DND-41 (cell line): ENCODE measurements at regions not wholly inside any gene's neighbourhood (a gene's known extent, or its start where the extent isn't known, plus 50 kb on each side); places are given as distances from the start of the nearest gene placed in this dataset.

ENCODE experiments used
- EZH2 ChIP-seq: IDR thresholded peaks from 3 replicates; pipeline ENCODE4 v1.6.1; 2012; ENCODE audit warnings: borderline replicate concordance, low read depth, mild to moderate bottlenecking, moderate library complexity, low read length, inconsistent platforms; ENCODE audit not compliant: severe bottlenecking
- TF ChIP-seq, protein P1 (sequence below): IDR thresholded peaks from 2 replicates; pipeline ENCODE4 v1.5.1; 2012; ENCODE audit warnings: borderline replicate concordance, low read length, moderate library complexity, mild to moderate bottlenecking; ENCODE audit not compliant: poor library complexity, severe bottlenecking; ENCODE audit errors: extremely low read depth

DNA sequence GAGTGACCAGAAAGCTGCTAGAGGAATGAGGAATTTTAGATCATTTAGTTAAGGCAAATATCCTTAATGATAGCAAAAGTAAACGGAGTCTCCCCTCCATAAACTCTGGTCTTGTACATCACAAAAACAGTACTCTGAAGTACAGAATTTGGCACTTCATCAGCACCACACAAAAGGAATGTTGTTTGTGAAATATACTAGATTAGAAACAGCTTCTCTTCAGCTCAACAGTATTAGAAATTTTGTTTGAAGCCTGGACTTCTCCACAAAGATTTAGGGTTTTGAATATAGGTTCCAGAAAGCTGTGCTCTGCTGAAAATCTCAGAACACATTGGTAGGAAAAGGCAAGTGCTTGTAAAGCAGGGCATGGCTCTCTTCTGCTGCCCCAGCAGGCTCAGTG lies 135.1 kb upstream of the PTGFR start:
- TF ChIP-seq, protein P1, sequence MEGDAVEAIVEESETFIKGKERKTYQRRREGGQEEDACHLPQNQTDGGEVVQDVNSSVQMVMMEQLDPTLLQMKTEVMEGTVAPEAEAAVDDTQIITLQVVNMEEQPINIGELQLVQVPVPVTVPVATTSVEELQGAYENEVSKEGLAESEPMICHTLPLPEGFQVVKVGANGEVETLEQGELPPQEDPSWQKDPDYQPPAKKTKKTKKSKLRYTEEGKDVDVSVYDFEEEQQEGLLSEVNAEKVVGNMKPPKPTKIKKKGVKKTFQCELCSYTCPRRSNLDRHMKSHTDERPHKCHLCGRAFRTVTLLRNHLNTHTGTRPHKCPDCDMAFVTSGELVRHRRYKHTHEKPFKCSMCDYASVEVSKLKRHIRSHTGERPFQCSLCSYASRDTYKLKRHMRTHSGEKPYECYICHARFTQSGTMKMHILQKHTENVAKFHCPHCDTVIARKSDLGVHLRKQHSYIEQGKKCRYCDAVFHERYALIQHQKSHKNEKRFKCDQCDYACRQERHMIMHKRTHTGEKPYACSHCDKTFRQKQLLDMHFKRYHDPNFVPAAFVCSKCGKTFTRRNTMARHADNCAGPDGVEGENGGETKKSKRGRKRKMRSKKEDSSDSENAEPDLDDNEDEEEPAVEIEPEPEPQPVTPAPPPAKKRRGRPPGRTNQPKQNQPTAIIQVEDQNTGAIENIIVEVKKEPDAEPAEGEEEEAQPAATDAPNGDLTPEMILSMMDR, result no peak
- TF ChIP-seq EZH2, result no peak
